Smooth muscle cell (in vitro differentiated cells): ENCODE measurements at regions not wholly inside any gene's neighbourhood (a gene's known extent, or its start where the extent isn't known, plus 50 kb on each side); places are given as distances from the start of the nearest gene placed in this dataset.

Source experiments
- DNase-seq: peaks from one replicate; lab custom pipeline; 2025; ENCODE audit not compliant: unreplicated experiment; lab: John Stamatoyannopoulos, UW
- H2AFZ ChIP-seq: fragments of 200-600 bp; sonication (generic); 2 replicates; pipeline ENCODE4 v1.6.0; 2016; ENCODE audit warnings: antibody characterized with exemption, low read depth, mild to moderate bottlenecking
- H3F3A ChIP-seq: fragments of 200-600 bp; sonication (generic); 2 replicates; pipeline ENCODE4 v1.6.0; 2017; ENCODE audit warnings: antibody characterized with exemption, low read depth
- H3K27ac ChIP-seq: fragments of 200-600 bp; sonication (generic); 2 replicates; pipeline ENCODE4 v1.5.1; 2016; ENCODE audit warnings: low read depth, mild to moderate bottlenecking
- H3K27me3 ChIP-seq: fragments of 200-600 bp; sonication (generic); 2 replicates; pipeline ENCODE4 v1.6.1; 2016; ENCODE audit warnings: low read depth, mild to moderate bottlenecking
- H3K36me3 ChIP-seq: fragments of 200-600 bp; sonication (generic); 2 replicates; pipeline ENCODE4 v1.5.1; 2016; ENCODE audit warnings: low read depth
- H3K4me1 ChIP-seq: fragments of 200-600 bp; sonication (generic); 2 replicates; pipeline ENCODE4 v1.5.1; 2016; ENCODE audit warnings: low read depth
- H3K4me2 ChIP-seq: fragments of 200-600 bp; sonication (generic); 2 replicates; pipeline ENCODE4 v1.6.0; 2016; ENCODE audit warnings: mild to moderate bottlenecking
- H3K4me3 ChIP-seq: fragments of 200-600 bp; sonication (generic); 2 replicates; pipeline ENCODE4 v1.5.1; 2016; ENCODE audit warnings: mild to moderate bottlenecking
- H3K79me2 ChIP-seq: fragments of 200-600 bp; sonication (generic); 2 replicates; pipeline ENCODE4 v1.6.0; 2016; ENCODE audit warnings: low read depth, mild to moderate bottlenecking
- H3K9ac ChIP-seq: fragments of 200-600 bp; sonication (generic); 2 replicates; pipeline ENCODE4 v1.6.0; 2016; ENCODE audit warnings: low read depth
- H3K9me3 ChIP-seq: fragments of 200-600 bp; sonication (generic); replicated peaks from 2 replicates; pipeline ENCODE4 v1.5.1; 2016; ENCODE audit warnings: low read depth
- H4K20me1 ChIP-seq: fragments of 200-600 bp; sonication (generic); 2 replicates; pipeline ENCODE4 v1.6.0; 2016; ENCODE audit warnings: low read depth
- WGBS: methylation state at CpG from one replicate; pipeline ENCODE4 v1.1.7; 2016; ENCODE audit warnings: low lambda C conversion rate; 5-methylcytosine and 5-hydroxymethylcytosine counted together
- TF ChIP-seq, protein P1 (sequence below): fragments of 200-600 bp; sonication (generic); IDR thresholded peaks from 2 replicates; pipeline ENCODE4 v1.5.1; 2017; ENCODE audit warnings: borderline replicate concordance, mild to moderate bottlenecking, antibody characterized with exemption; ENCODE audit not compliant: insufficient read depth, poor library complexity, severe bottlenecking

DNA sequence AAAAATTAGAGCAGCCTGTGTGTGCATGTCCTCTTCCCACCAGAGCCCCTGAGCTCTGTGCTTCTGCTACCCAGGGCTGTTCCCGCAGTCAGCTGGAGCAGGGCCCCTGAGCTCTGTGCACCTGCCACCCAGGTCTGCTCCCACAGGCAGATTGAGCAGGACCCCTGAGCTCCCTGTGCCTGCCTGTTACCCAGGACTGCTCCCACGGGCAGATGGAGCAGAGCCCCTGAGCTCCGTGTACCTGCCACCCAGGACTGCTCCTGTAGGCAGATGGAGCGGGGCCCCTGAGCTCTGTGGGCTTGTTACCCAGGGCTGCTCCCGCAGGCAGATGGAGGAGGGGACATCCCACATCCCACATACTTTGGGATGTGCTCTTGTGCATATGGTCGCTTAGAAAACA is 186.8 kb upstream of the SOX1 start:
- Histone ChIP-seq H3K4me1 (no peaks in the 10 kb centered on the region), H3F3A (no peaks in the 10 kb centered on the region)
- no peak for DNase-seq

DNA sequence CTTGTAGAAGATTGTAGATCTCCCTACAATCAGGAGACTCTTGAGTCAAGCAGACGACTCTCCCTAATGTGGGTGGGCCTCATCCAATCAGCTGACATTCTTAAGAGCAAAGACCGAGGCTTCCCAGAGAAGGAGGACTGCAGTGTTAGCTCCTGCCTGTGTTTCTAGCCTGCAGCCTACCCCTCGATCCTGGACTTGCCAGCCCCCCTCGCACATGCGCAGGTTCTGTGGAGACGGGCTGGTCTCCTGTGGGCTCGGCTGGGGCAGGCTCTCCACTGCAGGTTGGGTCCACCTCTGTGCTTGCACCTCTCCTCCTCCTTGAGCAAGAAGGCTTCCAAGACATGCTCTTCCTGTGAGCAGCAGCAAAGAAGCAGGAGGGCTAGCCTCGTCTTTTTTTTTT is 185.2 kb upstream of the SOX1 start:
- no peak for DNase-seq
- Histone ChIP-seq H3K36me3 (no peaks in the 10 kb centered on the region), H3K27ac (no peak overlapping the region), H4K20me1 (no peaks in the 10 kb centered on the region), H3K79me2 (no peaks in the 10 kb centered on the region), H3K4me2 (no peak overlapping the region), H3F3A (no peaks in the 10 kb centered on the region), H3K4me3 (no peak overlapping the region), H3K27me3 (peaks cover 3% of the 10 kb centered on the region), H3K4me1 (no peaks in the 10 kb centered on the region), H3K9ac (no peak overlapping the region), H3K9me3 (no peaks in the 10 kb centered on the region), H2AFZ (no peak overlapping the region)
- TF ChIP-seq, protein P1, sequence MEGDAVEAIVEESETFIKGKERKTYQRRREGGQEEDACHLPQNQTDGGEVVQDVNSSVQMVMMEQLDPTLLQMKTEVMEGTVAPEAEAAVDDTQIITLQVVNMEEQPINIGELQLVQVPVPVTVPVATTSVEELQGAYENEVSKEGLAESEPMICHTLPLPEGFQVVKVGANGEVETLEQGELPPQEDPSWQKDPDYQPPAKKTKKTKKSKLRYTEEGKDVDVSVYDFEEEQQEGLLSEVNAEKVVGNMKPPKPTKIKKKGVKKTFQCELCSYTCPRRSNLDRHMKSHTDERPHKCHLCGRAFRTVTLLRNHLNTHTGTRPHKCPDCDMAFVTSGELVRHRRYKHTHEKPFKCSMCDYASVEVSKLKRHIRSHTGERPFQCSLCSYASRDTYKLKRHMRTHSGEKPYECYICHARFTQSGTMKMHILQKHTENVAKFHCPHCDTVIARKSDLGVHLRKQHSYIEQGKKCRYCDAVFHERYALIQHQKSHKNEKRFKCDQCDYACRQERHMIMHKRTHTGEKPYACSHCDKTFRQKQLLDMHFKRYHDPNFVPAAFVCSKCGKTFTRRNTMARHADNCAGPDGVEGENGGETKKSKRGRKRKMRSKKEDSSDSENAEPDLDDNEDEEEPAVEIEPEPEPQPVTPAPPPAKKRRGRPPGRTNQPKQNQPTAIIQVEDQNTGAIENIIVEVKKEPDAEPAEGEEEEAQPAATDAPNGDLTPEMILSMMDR = no peak
- 93% methylated on average over 8 of the region's 8 CpGs for WGBS

More for the DNA sequence above, 186.8 kb upstream of the SOX1 start:
- H3K9me3 ChIP-seq = no peaks in the 10 kb centered on the region
- WGBS = 84% methylated on average over 6 of the region's 6 CpGs
- H3K27me3 ChIP-seq = peaks cover 3% of the 10 kb centered on the region
- no peaks in the 10 kb centered on the region for H3K79me2 ChIP-seq
- no peak overlapping the region for H3K4me3 ChIP-seq
- no peak overlapping the region for H3K4me2 ChIP-seq
- TF ChIP-seq, protein P1 = no peak
- H2AFZ ChIP-seq = no peak overlapping the region
- H3K27ac ChIP-seq = no peak overlapping the region
- no peak overlapping the region for H3K9ac ChIP-seq
- H3K36me3 ChIP-seq = no peaks in the 10 kb centered on the region
- H4K20me1 ChIP-seq = no peaks in the 10 kb centered on the region

DNA sequence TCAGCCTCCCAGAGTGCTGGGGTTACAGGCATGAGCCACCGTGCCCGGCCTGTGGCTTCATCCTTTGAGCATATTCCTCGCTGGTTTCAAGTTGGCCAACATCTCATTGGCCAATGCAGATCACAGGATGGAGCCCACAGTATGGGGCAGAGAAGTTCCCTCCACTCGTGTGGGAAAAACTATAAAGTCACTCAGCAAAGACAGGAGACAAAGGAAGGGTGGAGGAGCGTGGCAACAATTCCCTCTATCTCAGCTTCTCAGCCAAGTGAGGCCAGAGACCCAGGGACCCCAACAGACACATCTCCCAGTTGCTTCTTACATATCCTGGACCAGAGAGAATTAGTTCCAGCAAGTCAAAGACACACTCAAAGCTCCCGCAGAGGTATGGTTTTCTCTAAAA is 184.6 kb upstream of the SOX1 start:
- H2AFZ ChIP-seq = no peak overlapping the region
- H3K4me3 ChIP-seq = no peak overlapping the region
- peaks cover 9% of the 10 kb centered on the region for H3K27me3 ChIP-seq
- H3K9me3 ChIP-seq = no peaks in the 10 kb centered on the region
- no peak overlapping the region for H3K9ac ChIP-seq
- 76% methylated on average over 6 of the region's 6 CpGs for WGBS
- TF ChIP-seq, protein P1 = no peak
- H3K4me1 ChIP-seq = no peaks in the 10 kb centered on the region
- no peaks in the 10 kb centered on the region for H3K79me2 ChIP-seq
- H3K36me3 ChIP-seq = no peaks in the 10 kb centered on the region
- no peaks in the 10 kb centered on the region for H3F3A ChIP-seq
- H4K20me1 ChIP-seq = no peaks in the 10 kb centered on the region
- no peak overlapping the region for H3K27ac ChIP-seq
- DNase-seq = no peak
- H3K4me2 ChIP-seq = no peak overlapping the region

DNA sequence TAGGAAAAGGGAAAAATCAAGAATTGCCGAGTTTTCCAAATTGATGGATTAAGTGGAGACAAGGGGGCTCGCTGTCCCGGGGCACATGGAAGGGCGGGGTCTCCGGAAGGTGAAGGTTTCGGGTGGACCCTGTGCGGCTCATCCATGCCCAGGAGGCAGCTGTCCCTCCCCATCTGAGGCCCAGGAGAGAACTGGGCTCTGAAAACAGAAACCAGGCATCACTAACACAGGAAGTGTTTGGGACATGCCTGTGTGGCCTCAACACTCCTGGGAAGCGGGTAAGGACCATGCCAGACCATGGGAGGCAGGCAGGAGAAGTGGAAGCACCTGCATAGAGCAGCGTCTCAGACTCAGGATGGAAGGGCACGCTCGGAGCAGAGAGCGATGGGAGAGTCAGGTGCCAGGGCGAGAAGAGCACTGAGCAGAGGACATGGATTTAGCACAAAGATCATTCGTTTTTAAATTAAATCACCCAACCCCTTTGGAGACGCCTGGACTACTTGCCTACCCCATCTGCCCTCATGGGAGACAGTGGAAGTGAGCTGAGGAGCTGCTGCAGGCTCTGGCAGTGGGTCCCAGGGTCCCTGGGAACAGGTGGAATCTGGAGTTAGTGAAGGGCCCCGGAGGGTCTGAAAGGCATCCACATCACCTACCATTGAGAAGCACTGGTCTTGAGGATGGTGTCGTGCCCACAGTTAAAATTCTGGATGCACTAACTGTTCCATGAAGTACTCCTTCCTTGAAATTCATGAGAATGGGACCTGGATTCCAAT is 183.2 kb upstream of the SOX1 start:
- DNase-seq = no peak
- no peaks in the 10 kb centered on the region for H3F3A ChIP-seq
- TF ChIP-seq, protein P1 = no peak
- no peaks in the 10 kb centered on the region for H3K79me2 ChIP-seq
- WGBS = 84% methylated on average over 17 of the region's 17 CpGs
- no peak overlapping the region for H3K9ac ChIP-seq
- no peak overlapping the region for H3K4me2 ChIP-seq
- no peak overlapping the region for H3K4me3 ChIP-seq
- H3K36me3 ChIP-seq = no peaks in the 10 kb centered on the region
- no peak overlapping the region for H2AFZ ChIP-seq
- H3K4me1 ChIP-seq = no peaks in the 10 kb centered on the region
- no peaks in the 10 kb centered on the region for H3K9me3 ChIP-seq
- no peak overlapping the region for H3K27ac ChIP-seq
- no peaks in the 10 kb centered on the region for H4K20me1 ChIP-seq
- peaks cover 17% of the 10 kb centered on the region for H3K27me3 ChIP-seq
